Breast epithelium (tissue), 3 donors: ENCODE measurements at regions not wholly inside any gene's neighbourhood (a gene's known extent, or its start where the extent isn't known, plus 50 kb on each side); places are given as distances from the start of the nearest gene placed in this dataset.

Experiments
- POLR2AphosphoS5 ChIP-seq, 3 donors: sonication (generic); formaldehyde crosslinking; IDR thresholded peaks; one replicate each; pipeline ENCODE4 v1.6.1; 2017; ENCODE audit warnings: antibody characterized with exemption in 3 of 3
- TF ChIP-seq, protein P1 (sequence below), 3 donors: fragments of 450-650 bp; IDR thresholded peaks; one replicate each; pipeline ENCODE4 v1.5.1; 2016 to 2017; ENCODE audit warnings: antibody characterized with exemption in 3 of 3, mild to moderate bottlenecking in 3 of 3, moderate library complexity in 3 of 3

DNA sequence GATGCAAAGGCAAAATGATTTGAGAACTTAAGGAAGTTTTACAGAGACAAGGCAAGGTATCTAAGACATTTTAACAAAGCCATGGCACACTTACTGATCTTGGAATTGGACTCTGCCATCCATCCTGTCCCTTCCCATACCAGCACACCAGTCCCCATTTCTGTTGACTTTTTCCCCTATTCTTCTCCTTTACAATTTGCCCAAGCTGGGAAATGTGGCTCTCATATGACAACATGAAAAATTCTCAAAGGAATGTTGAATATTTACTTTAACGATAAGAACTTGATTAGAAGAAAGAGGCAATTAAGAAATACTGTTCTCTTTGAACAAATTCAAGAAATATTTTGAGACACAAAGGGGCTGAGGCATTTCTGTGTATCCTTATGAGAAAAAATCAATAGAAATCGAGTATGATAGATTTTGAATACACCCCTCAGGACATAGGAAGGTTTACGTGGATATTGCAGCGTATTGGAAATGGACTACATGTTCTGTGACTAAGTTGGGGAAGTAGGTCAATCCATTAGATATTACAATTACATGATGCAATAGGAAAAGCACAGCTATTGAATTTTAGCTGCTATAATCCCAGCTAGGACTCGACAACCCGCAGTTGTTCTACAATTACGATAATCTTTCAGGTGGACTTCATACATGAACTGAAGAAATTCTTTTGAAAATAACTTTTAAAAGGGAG is 201.6 kb downstream of the TRIB2 start:
- TF ChIP-seq, protein P1, sequence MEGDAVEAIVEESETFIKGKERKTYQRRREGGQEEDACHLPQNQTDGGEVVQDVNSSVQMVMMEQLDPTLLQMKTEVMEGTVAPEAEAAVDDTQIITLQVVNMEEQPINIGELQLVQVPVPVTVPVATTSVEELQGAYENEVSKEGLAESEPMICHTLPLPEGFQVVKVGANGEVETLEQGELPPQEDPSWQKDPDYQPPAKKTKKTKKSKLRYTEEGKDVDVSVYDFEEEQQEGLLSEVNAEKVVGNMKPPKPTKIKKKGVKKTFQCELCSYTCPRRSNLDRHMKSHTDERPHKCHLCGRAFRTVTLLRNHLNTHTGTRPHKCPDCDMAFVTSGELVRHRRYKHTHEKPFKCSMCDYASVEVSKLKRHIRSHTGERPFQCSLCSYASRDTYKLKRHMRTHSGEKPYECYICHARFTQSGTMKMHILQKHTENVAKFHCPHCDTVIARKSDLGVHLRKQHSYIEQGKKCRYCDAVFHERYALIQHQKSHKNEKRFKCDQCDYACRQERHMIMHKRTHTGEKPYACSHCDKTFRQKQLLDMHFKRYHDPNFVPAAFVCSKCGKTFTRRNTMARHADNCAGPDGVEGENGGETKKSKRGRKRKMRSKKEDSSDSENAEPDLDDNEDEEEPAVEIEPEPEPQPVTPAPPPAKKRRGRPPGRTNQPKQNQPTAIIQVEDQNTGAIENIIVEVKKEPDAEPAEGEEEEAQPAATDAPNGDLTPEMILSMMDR (IDR thresholded peaks at IDR 0.05), result no peak
- TF ChIP-seq POLR2AphosphoS5 (IDR thresholded peaks at IDR 0.05), result no peak
